ENCODE measurements at regions not wholly inside any gene's neighbourhood (a gene's known extent, or its start where the extent isn't known, plus 50 kb on each side); places are given as distances from the start of the nearest gene placed in this dataset.

- no peak for DNase-seq (ENCODE audit: low read depth, low spot score)
- no peak for TF ChIP-seq TCF7L2 (IDR thresholded peaks at IDR 0.05; ENCODE audit: low read depth, low read length)
- TF ChIP-seq REST (IDR thresholded peaks at IDR 0.05; ENCODE audit: insufficient read depth in 1 of 2, low read depth in 2 of 2, low read length in 1 of 2): no peak
- TF ChIP-seq POLR2AphosphoS5 (IDR thresholded peaks at IDR 0.05; ENCODE audit: low read depth, low read length): no peak
- TF ChIP-seq SIN3A (IDR thresholded peaks at IDR 0.05; ENCODE audit: borderline replicate concordance, insufficient read depth, low read depth, low read length): no peak
- TF ChIP-seq CTCF (IDR thresholded peaks at IDR 0.05): no peak
- ChIA-PET POLR2A (no interaction called here), CTCF (no interaction called here)
- no peaks in the 10 kb centered on the region for H3K9me3 ChIP-seq (ENCODE audit: control insufficient read depth, insufficient read depth, low read depth, low read length)
- ATAC-seq: no peak
- BruUV-seq (replicated peaks): no TSS peak
- no peaks in the 10 kb centered on the region for H3K4me1 ChIP-seq (ENCODE audit: control insufficient read depth, insufficient read depth, low read length)
- in situ Hi-C loops (cut with HindIII; ENCODE audit: low pct_unique_long_range_greater_than_20kb, low sequenced_read_pairs) (no loop called here), intact Hi-C loops (cut with micrococcal nuclease; ENCODE audit: unreplicated experiment) (no loop called here)
- no peak overlapping the region for H3K27ac ChIP-seq (ENCODE audit: low read length)
- H3K4me3 ChIP-seq (ENCODE audit: low read depth in 2 of 2, low read length in 2 of 2): no peak overlapping the region
- H3K36me3 ChIP-seq (ENCODE audit: control insufficient read depth, insufficient read depth, low read length): no peaks in the 10 kb centered on the region
- H3K27me3 ChIP-seq (ENCODE audit: control insufficient read depth, insufficient read depth, low read length): no peaks in the 10 kb centered on the region
These were observed 304.2 kb downstream of the INSC start for GRCh38 chr11:15418921-15419320.

GRCh38 chr11:15419696-15420095, 305.0 kb downstream of the INSC start:
- BruUV-seq (replicated peaks): no TSS peak
- in situ Hi-C loops (cut with HindIII; ENCODE audit: low pct_unique_long_range_greater_than_20kb, low sequenced_read_pairs): no loop called here

More at GRCh38 chr11:15419696-15420095, 305.0 kb downstream of the INSC start:
- Histone ChIP-seq H3K27me3 (ENCODE audit: control insufficient read depth, insufficient read depth, low read length) (no peaks in the 10 kb centered on the region), H3K27ac (ENCODE audit: low read length) (no peak overlapping the region), H3K4me3 (ENCODE audit: low read depth in 2 of 2, low read length in 2 of 2) (no peak overlapping the region), H3K36me3 (ENCODE audit: control insufficient read depth, insufficient read depth, low read length) (no peaks in the 10 kb centered on the region), H3K9me3 (ENCODE audit: control insufficient read depth, insufficient read depth, low read depth, low read length) (no peaks in the 10 kb centered on the region), H3K4me1 (ENCODE audit: control insufficient read depth, insufficient read depth, low read length) (no peaks in the 10 kb centered on the region)
- ChIA-PET CTCF (no interaction called here), POLR2A (interaction anchor here (0.5 kb wide), 1 partner anchor 1857 kb away, joined by 4 read pairs; no protein-coding TSS in a partner anchor)
- intact Hi-C loops (cut with micrococcal nuclease; ENCODE audit: unreplicated experiment): no loop called here
- no peak for DNase-seq (ENCODE audit: low read depth, low spot score)
- TF ChIP-seq CTCF (IDR thresholded peaks at IDR 0.05) (no peak), POLR2AphosphoS5 (IDR thresholded peaks at IDR 0.05; ENCODE audit: low read depth, low read length) (no peak), TCF7L2 (IDR thresholded peaks at IDR 0.05; ENCODE audit: low read depth, low read length) (no peak), REST (IDR thresholded peaks at IDR 0.05; ENCODE audit: insufficient read depth in 1 of 2, low read depth in 2 of 2, low read length in 1 of 2) (no peak), SIN3A (IDR thresholded peaks at IDR 0.05; ENCODE audit: borderline replicate concordance, insufficient read depth, low read depth, low read length) (no peak)
- ATAC-seq: no peak

All from Panc1 (cell line).